H1 (cell line): ENCODE measurements at regions not wholly inside any gene's neighbourhood (a gene's known extent, or its start where the extent isn't known, plus 50 kb on each side); places are given as distances from the start of the nearest gene placed in this dataset.

Experiments
- CTCF ChIA-PET: fragments of 300-600 bp; sonication (Branson Sonifier 250); formaldehyde crosslinking; loops from one replicate; lab custom pipeline; 2021; ENCODE audit not compliant: partially characterized antibody; lab: Charles Lee
- POLR2A ChIA-PET: fragments of 300-600 bp; sonication (Branson Sonifier 250); formaldehyde crosslinking; loops from one replicate; lab custom pipeline; 2021; ENCODE audit warnings: inconsistent platforms; ENCODE audit not compliant: partially characterized antibody; lab: Charles Lee
- DNase-seq, 2 experiments: peaks; one replicate each; pipeline versions ENCODE4 v3.0.0 to v3.0.0-alpha.2; 2010 to 2022; ENCODE audit warnings: low spot score in 2 of 2, low read depth in 1 of 2, mixed read lengths in 1 of 2
- FAIRE-seq: peaks from 2 replicates; lab custom pipeline; 2011; peaks lifted over from hg19 to GRCh38; lab: Jason Lieb, UNC
- H2AFZ ChIP-seq: 2 replicates; pipeline ENCODE4 v1.8.1; 2012; ENCODE audit warnings: low read length, inconsistent platforms
- H2AK5ac ChIP-seq: 2 replicates; pipeline ENCODE4 v1.6.1; 2013; ENCODE audit warnings: low read depth, low read length
- H2BK120ac ChIP-seq: replicated peaks from 2 replicates; pipeline ENCODE3; 2013; ENCODE audit warnings: low read depth, low read length, inconsistent platforms
- H2BK12ac ChIP-seq: 2 replicates; pipeline ENCODE4 v1.6.1; 2013; ENCODE audit warnings: low read depth, low read length
- H2BK15ac ChIP-seq: 2 replicates; pipeline ENCODE4 v1.6.1; 2013; ENCODE audit warnings: low read length
- H2BK20ac ChIP-seq: 2 replicates; pipeline ENCODE4 v1.6.1; 2013; ENCODE audit warnings: low read length
- H2BK5ac ChIP-seq: 2 replicates; pipeline ENCODE4 v1.6.1; 2013; ENCODE audit warnings: low read depth, low read length
- H3K14ac ChIP-seq: 2 replicates; pipeline ENCODE4 v1.6.1; 2013; ENCODE audit warnings: inconsistent platforms; ENCODE audit not compliant: insufficient read length
- H3K18ac ChIP-seq: 2 replicates; pipeline ENCODE4 v1.6.1; 2013; ENCODE audit warnings: low read length; ENCODE audit errors: extremely low read depth
- H3K23ac ChIP-seq: 2 replicates; pipeline ENCODE4 v1.6.1; 2013; ENCODE audit warnings: inconsistent platforms; ENCODE audit not compliant: insufficient read length
- H3K23me2 ChIP-seq: 2 replicates; pipeline ENCODE4 v1.6.1; 2013; ENCODE audit warnings: low read depth, low read length
- H3K27ac ChIP-seq: 2 replicates; pipeline ENCODE4 v1.6.1; 2011; ENCODE audit warnings: low read depth, low read length, inconsistent platforms
- H3K27me3 ChIP-seq, 4 experiments: replicated peaks in 1 of 4; 1 replicate in 1 of 4; 2 replicates in 3 of 4; pipeline versions ENCODE4 v1.6.1 to v1.8.1; 2011 to 2013; ENCODE audit warnings: low read length in 3 of 4, mild to moderate bottlenecking in 3 of 4, inconsistent platforms in 2 of 4, mixed read lengths in 2 of 4, moderate library complexity in 1 of 4; ENCODE audit not compliant: control insufficient read depth in 3 of 4, insufficient read depth in 3 of 4; ENCODE audit errors: extremely low read depth in 1 of 4
- H3K36me3 ChIP-seq, 4 experiments: 2 replicates each; pipeline versions ENCODE4 v1.6.1 to v1.8.1; 2011 to 2013; ENCODE audit warnings: mild to moderate bottlenecking in 4 of 4, low read length in 3 of 4, moderate library complexity in 2 of 4, control low read depth in 1 of 4, inconsistent platforms in 1 of 4; ENCODE audit not compliant: insufficient read depth in 4 of 4, control insufficient read depth in 2 of 4
- H3K4ac ChIP-seq: replicated peaks from 2 replicates; pipeline ENCODE3; 2013; ENCODE audit warnings: low read length, low read depth, mixed read lengths, inconsistent platforms; ENCODE audit not compliant: insufficient read length
- H3K4me1 ChIP-seq, 4 experiments: replicated peaks in 1 of 4; 1 replicate in 1 of 4; 2 replicates in 3 of 4; pipeline versions ENCODE4 v1.6.1 to v1.8.1; 2011 to 2013; ENCODE audit warnings: low read length in 3 of 4, inconsistent platforms in 2 of 4, mixed read lengths in 1 of 4; ENCODE audit not compliant: insufficient read depth in 4 of 4, control insufficient read depth in 3 of 4
- H3K4me2 ChIP-seq, 2 experiments: 2 replicates each; pipeline versions ENCODE4 v1.6.1 to v1.8.1; 2011 to 2013; ENCODE audit warnings: low read depth in 2 of 2, low read length in 2 of 2, control low read depth in 1 of 2, inconsistent platforms in 1 of 2, mild to moderate bottlenecking in 1 of 2; ENCODE audit not compliant: insufficient read depth in 1 of 2
- H3K4me3 ChIP-seq, 4 experiments: fragments of 200-600, 300-600 bp in 1 of 4; sonication (generic), shearing (Covaris generic), sonication (Bioruptor Twin) in 1 of 4; 2 replicates each; pipeline versions ENCODE4 v1.5.1 to v1.8.1; 2011 to 2016; ENCODE audit warnings: low read length in 4 of 4, low read depth in 3 of 4, control low read depth in 2 of 4, inconsistent platforms in 2 of 4, mild to moderate bottlenecking in 2 of 4, mixed read lengths in 1 of 4, moderate library complexity in 1 of 4; ENCODE audit not compliant: insufficient read depth in 2 of 4; ENCODE audit errors: extremely low read depth in 1 of 4
- H3K56ac ChIP-seq: replicated peaks from 2 replicates; pipeline ENCODE3; 2013; ENCODE audit warnings: low read depth, mild to moderate bottlenecking, mixed read lengths, low read length, inconsistent platforms; ENCODE audit not compliant: insufficient read length
- H3K79me1 ChIP-seq: 2 replicates; pipeline ENCODE4 v1.6.1; 2013; ENCODE audit warnings: low read depth, low read length, control low read depth
- H3K79me2 ChIP-seq, 2 experiments: 2 replicates each; pipeline versions ENCODE4 v1.6.1 to v1.8.1; 2012 to 2013; ENCODE audit warnings: low read length in 2 of 2, mild to moderate bottlenecking in 2 of 2, inconsistent platforms in 1 of 2; ENCODE audit not compliant: insufficient read depth in 2 of 2, control insufficient read depth in 1 of 2
- H3K9ac ChIP-seq, 4 experiments: replicated peaks in 1 of 4; 1 replicate in 1 of 4; 2 replicates in 3 of 4; pipeline versions ENCODE4 v1.6.1 to v1.8.1; 2011 to 2013; ENCODE audit warnings: low read depth in 3 of 4, low read length in 3 of 4, control low read depth in 2 of 4, mild to moderate bottlenecking in 2 of 4, moderate library complexity in 2 of 4, inconsistent platforms in 1 of 4; ENCODE audit errors: extremely low read depth in 1 of 4
- H3K9me3 ChIP-seq, 2 experiments: 2 replicates each; pipeline versions ENCODE4 v1.6.1 to v1.8.1; 2012 to 2013; ENCODE audit warnings: mild to moderate bottlenecking in 2 of 2, moderate library complexity in 2 of 2, control low read depth in 1 of 2, inconsistent platforms in 1 of 2, low read depth in 1 of 2, low read length in 1 of 2, mixed read lengths in 1 of 2; ENCODE audit not compliant: insufficient read depth in 2 of 2
- H4K20me1 ChIP-seq, 2 experiments: replicated peaks in 1 of 2; 2 replicates each; pipeline versions ENCODE3 to v1.8.1; 2011 to 2013; ENCODE audit warnings: inconsistent platforms in 2 of 2, low read length in 2 of 2, mild to moderate bottlenecking in 1 of 2; ENCODE audit not compliant: insufficient read depth in 2 of 2, control insufficient read depth in 1 of 2
- H4K5ac ChIP-seq: 2 replicates; pipeline ENCODE4 v1.6.1; 2013; ENCODE audit warnings: low read length, low read depth, mixed read lengths, inconsistent platforms; ENCODE audit not compliant: insufficient read length
- H4K8ac ChIP-seq: 2 replicates; pipeline ENCODE4 v1.8.0; 2013; ENCODE audit warnings: mild to moderate bottlenecking, moderate library complexity, low read length, inconsistent platforms; ENCODE audit not compliant: insufficient read depth; ENCODE audit errors: extremely low read depth
- H4K91ac ChIP-seq: replicated peaks from 2 replicates; pipeline ENCODE3; 2013; ENCODE audit warnings: low read length, mixed read lengths, inconsistent platforms; ENCODE audit not compliant: insufficient read length
- BCL11A ChIP-seq, 2 experiments: IDR thresholded peaks; one replicate each; pipeline ENCODE4 v1.6.1; 2011; ENCODE audit warnings: low read depth in 2 of 2, low read length in 2 of 2, mild to moderate bottlenecking in 2 of 2
- EGR1 ChIP-seq: IDR thresholded peaks from 2 replicates; pipeline ENCODE4 v1.6.1; 2011; ENCODE audit warnings: low read depth, low read length, borderline replicate concordance
- EZH2 ChIP-seq: fragments of 200-600 bp; sonication (generic); IDR thresholded peaks from 2 replicates; pipeline ENCODE4 v1.7.1; 2012; ENCODE audit warnings: low read depth, mild to moderate bottlenecking, moderate library complexity, low read length, inconsistent platforms; ENCODE audit not compliant: severe bottlenecking
- HDAC6 ChIP-seq: IDR thresholded peaks from one replicate; pipeline ENCODE4 v1.7.1; 2012; ENCODE audit warnings: low read depth, mild to moderate bottlenecking, inconsistent platforms, low read length, moderate library complexity
- JUN ChIP-seq: IDR thresholded peaks from 2 replicates; pipeline ENCODE4 v1.6.1; 2011; ENCODE audit warnings: low read depth, mild to moderate bottlenecking, improper control_type of control experiment, low read length
- MAFK ChIP-seq: IDR thresholded peaks from 2 replicates; pipeline ENCODE4 v1.6.1; 2012; ENCODE audit warnings: low read depth, mild to moderate bottlenecking, improper control_type of control experiment, low read length
- PHF8 ChIP-seq: fragments of 200-600 bp; sonication (generic); conservative IDR thresholded peaks from 2 replicates; pipeline ENCODE4 v1.7.1; 2012; ENCODE audit warnings: low read depth, mild to moderate bottlenecking, inconsistent platforms, low read length, moderate library complexity
- SP4 ChIP-seq: IDR thresholded peaks from 2 replicates; pipeline ENCODE4 v1.6.1; 2012; ENCODE audit warnings: low read length, inconsistent platforms
- TEAD4 ChIP-seq: IDR thresholded peaks from 2 replicates; pipeline ENCODE4 v1.6.1; 2012; ENCODE audit warnings: low read depth, low read length, inconsistent platforms, mixed read lengths
- WGBS, 2 experiments: shearing (Covaris generic) in 1 of 2; methylation state at CpG; one replicate each; pipeline versions ENCODE4 v1.1.6 to v1.1.7; 2013 to 2015; ENCODE audit warnings: low lambda C conversion rate in 2 of 2, mixed read lengths in 2 of 2, inconsistent platforms in 1 of 2, low coverage in 1 of 2, missing lambda C conversion rate in 1 of 2; ENCODE audit not compliant: insufficient replicate concordance in 2 of 2, insufficient coverage in 1 of 2, insufficient read length in 1 of 2; ENCODE audit errors: extremely low coverage in 1 of 2, missing lambda C conversion rate in 1 of 2; 5-methylcytosine and 5-hydroxymethylcytosine counted together
- TF ChIP-seq, protein P1 (sequence below): IDR thresholded peaks from 2 replicates; pipeline ENCODE4 v1.6.1; 2012; ENCODE audit warnings: inconsistent platforms

DNA sequence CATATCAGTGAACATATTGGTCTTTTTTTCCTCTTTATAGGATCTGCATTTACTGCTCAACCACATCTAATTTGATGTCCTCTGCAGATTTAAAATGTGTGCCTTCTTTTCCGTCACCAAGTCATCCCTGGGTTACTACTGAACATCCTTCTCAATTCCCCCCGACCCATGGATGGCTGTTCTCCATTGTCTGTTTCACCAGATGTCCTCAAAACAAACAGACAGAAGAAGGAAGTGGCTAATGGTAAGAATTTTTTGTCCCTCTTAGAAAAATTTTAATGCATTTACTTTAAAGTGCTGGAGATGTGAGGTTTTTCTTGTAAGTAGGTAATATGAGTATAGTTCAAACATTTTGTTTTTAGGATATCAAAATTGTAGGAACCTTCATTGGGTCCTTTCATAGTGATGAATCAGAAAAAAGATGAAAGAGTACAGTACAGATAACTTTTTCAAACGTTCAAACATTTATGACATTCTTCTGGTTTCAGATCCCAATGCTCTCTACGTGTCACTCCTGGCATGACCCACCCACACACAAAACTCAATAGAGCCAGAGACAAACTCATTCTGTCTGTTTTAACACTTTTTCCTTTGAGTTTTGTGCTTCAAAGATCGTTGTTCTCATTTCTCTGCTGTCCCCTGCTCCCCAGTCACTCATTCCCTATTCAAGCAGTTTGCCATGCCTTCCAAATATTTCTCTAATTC is 276.4 kb downstream of the PRL start:
- ChIA-PET POLR2A (interaction anchor here (0.8 kb wide), 1 partner anchor 8 kb away, joined by 3 read pairs; no protein-coding TSS in a partner anchor), CTCF (interaction anchor here (0.8 kb wide), 1 partner anchor 49 kb away, joined by 3 read pairs; no protein-coding TSS in a partner anchor)
- peaks cover 0 to 4% of the 10 kb centered on the region in 2 experiments; a peak in 2 of 4 replicates for H3K79me2 ChIP-seq
- H2AK5ac ChIP-seq: no peak overlapping the region
- H2BK120ac ChIP-seq: no peak overlapping the region
- no peak overlapping the region for H3K14ac ChIP-seq
- FAIRE-seq (no peak), DNase-seq (no peak)
- WGBS, 2 experiments: 78% methylated on average over 5 of the region's 5 CpGs; no CpG with 5 or more reads in 1 of the 2 experiments
- H2AFZ ChIP-seq: no peak overlapping the region
- H3K23ac ChIP-seq: no peak overlapping the region
- no peak overlapping the region for H4K8ac ChIP-seq
- H3K56ac ChIP-seq: no peak overlapping the region
- no peak overlapping the region for H2BK12ac ChIP-seq
- no peak overlapping the region for H3K27ac ChIP-seq
- no peaks in the 10 kb centered on the region for H3K9me3 ChIP-seq
- peaks cover 3 to 10% (median 5%) of the 10 kb centered on the region in 4 experiments; a peak in 5 of 7 replicates for H3K4me1 ChIP-seq
- no peak overlapping the region for H3K4ac ChIP-seq
- H2BK20ac ChIP-seq: no peak overlapping the region
- no peaks in the 10 kb centered on the region; the same call in 1 of the 2 replicates for H3K79me1 ChIP-seq
- no peak overlapping the region for H3K18ac ChIP-seq
- no peak overlapping the region for H4K91ac ChIP-seq
- H3K27me3 ChIP-seq: no peaks in the 10 kb centered on the region
- no peak overlapping the region for H3K4me3 ChIP-seq
- no peak overlapping the region for H2BK5ac ChIP-seq
- no peak overlapping the region for H4K5ac ChIP-seq
- no peak overlapping the region for H3K9ac ChIP-seq
- H2BK15ac ChIP-seq: no peak overlapping the region
- no peaks in the 10 kb centered on the region for H4K20me1 ChIP-seq
- peaks cover 0 to 24% (median 11%) of the 10 kb centered on the region in 4 experiments; a peak in 6 of 8 replicates for H3K36me3 ChIP-seq
- H3K4me2 ChIP-seq: no peak overlapping the region
- H3K23me2 ChIP-seq: no peaks in the 10 kb centered on the region
- TF ChIP-seq PHF8: no peak
- no peak for TF ChIP-seq SP4
- no peak for TF ChIP-seq EGR1
- TF ChIP-seq TEAD4: no peak
- TF ChIP-seq BCL11A (IDR thresholded peaks at IDR 0.05; ENCODE audit: low read depth in 2 of 2, low read length in 2 of 2): no peak
- TF ChIP-seq HDAC6: no peak
- no peak for TF ChIP-seq JUN
- TF ChIP-seq, protein P1, sequence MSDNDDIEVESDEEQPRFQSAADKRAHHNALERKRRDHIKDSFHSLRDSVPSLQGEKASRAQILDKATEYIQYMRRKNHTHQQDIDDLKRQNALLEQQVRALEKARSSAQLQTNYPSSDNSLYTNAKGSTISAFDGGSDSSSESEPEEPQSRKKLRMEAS: no peak
- no peak for TF ChIP-seq MAFK
- TF ChIP-seq EZH2: no peak
